Left hindlimb (tissue), 1 donor: ENCODE measurements at regions not wholly inside any gene's neighbourhood (a gene's known extent, or its start where the extent isn't known, plus 50 kb on each side); places are given as distances from the start of the nearest gene placed in this dataset.
"Not testable (repeated sequence)": the region's sequence is repeated elsewhere in the genome, so short reads cannot be mapped to it uniquely, and the experiment has no call there.

Experiments
- DNase-seq: peaks from one replicate; pipeline ENCODE4 v3.0.0-alpha.2; 2018

DNA sequence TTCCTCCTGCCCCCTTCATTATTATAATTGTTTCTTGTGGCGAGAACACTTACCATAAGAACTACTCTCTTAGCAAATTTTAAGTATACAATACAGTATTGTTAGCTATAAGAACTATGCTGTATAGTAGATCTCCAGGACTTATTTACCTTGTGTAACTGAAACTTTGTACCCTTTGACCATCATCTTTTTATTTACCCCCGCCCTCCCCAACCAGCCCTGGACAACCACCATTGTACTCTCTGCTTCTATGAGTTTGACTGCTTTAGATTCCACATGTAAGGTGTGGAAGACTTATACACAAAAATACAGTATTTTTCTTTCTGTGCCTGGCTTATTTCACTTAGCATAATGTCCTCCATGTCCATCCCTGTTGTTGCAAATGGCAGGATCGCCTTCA lies 161.1 kb downstream of the PHF8 start:
- no peak for DNase-seq

DNA sequence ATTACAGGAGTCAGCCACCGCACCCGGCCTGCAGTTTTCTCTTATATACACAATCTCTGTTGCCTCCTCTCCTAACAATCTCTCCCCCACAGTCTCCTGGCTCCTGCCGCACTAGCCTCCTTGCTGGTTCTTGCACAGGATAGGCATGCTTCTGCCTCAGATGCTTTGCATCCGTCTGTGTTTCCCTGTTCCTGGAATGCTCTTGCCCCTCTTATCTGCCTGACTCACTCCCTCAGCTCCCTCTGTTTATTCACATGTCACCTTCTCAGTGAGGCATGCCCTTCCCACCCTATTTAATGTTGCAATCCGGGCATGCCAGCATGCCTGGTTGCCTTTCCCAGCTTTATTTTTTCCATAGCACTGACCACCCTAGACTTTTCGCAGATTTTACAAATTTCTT lies 161.9 kb downstream of the PHF8 start:
- no peak for DNase-seq

DNA sequence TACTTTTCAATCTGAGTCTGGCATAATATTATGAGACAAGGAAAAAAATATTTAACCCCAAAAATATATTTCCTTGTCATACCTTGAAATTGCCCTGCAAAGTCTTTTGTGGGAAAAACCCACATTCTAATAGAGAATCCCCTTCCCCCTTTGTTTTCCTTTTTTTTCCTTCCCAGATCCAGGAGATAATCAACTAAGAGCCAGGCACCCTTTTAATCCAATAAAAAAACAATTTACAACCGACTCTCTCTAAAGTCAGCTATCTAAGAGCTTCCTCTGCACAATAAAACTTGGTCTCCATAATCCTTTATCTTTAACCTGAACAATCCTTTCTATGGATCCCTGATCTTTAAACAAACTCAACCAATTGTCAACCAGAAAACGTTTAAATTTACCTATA lies 163.5 kb downstream of the PHF8 start:
- DNase-seq = not testable (repeated sequence)

DNA sequence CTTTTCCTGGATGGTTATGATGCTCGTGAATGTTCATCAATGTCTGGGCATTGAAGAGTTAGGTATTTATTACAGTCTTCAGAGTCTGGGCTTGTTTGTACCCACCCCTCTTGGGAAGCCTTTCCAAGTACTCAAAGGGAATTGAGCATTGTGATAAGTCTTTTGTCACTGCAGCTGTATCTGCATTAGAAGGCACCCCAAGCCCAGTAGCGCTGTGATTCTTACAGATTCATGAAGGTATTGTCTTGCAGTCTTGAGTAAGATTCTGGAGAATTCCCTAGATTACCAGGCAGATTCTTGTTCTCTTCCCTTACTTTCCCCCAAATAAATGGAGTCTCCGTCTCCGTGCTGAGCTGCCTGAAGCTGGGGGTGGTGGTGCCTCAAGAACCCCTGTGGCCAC lies 173.4 kb upstream of the HUWE1 start:
- no peak for DNase-seq

DNA sequence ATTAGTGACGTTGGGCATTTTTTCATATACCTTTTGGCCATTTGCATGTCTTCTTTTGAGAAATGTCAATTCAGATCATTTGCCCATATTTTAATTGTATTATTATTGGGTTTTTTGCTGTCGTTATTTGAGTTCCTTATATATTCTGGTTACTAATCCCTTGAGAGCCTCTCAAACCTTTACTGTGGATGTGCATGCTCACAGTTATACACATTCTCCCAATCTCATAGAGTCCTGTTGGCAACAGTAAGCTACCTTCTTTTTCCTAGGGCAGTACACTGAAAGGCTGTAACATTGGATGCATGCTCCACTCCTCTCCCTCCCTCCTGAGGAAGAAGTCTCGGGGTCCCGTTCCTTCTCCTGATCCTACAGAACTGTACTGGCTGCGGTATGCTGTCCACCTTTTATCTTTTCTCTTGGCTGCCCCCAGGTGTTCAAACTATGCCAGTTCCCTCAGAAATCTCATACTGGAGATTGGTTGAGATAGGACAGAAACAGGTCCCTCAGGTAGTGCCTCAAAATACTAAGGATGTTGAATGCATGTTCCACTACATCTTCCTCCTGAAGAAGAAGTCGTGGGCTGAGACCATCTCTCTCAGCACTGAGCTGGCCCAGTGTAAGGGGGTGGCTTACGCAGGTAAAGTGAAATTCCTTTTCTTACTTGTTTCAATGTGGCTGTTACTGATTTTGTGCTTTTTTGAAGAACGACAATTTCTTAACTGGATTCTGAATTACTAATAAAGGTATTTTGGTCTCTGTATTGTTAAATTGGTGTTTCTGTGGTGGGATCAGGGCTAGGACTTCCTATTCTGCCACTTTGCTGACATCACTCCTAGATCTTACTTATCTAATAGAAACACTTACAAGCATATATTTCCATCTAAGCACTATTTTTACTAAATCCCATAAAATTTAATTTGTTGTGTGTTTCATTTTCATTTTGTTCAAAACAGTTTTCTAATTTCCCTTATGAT lies 145.4 kb upstream of the HUWE1 start:
- DNase-seq = no peak

DNA sequence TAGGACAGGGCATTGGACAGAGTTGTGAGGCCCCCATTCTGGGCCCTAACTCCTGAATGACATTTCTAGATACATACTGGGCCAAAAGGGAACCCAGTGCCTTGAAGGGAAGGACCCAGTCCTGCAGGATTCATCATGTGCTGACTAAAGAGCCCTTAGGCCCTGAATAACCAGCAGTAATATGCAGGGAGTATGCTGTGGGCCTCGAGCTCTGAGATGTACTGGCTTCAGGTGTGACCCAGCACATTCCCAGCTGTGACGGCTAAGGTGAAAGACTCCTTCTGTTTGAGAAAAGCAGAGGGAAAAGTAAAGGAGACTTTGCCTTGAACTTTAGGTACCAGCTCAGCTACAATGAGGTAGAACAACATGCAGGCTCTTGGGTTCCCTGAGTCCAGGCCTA lies 138.2 kb upstream of the HUWE1 start:
- no peak for DNase-seq

DNA sequence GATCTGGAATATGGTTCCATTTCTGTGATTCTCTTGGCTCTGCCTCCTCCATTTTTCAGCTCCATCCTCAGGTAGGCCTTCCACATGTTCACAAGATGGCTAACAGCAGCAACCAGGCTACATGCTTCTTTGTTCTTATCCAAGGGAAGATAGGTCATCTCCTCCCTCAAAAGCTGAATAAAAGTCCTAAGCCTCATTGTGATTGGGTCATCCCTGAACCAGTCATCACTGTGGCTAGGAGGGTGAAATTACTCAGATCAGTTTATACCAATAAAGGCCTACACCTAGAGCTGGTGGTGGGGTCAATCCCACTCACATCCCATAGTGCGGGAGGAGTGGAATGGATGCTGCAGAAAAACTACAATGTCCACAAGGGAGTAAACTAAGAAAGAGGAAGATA lies 131.6 kb upstream of the HUWE1 start:
- not testable (repeated sequence) for DNase-seq

DNA sequence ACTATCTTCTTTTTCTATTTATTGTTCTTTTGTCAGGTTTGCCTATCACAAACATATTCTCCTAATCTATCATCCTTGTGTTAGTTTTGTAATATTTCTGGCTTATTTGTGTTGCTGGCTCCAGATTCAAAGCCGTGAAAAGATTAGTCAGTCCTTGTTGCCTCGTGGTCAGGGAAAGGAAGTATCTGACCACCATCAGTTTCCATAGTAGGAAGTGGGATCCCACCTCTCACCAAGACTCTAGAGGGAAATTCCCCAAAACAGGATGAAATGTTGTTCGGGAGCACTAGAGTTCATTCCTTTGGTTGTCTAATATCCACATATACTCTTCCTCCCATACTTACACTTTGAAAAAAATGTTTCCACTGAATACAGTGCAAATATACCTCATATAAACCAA lies 131.0 kb upstream of the HUWE1 start:
- DNase-seq = no peak

DNA sequence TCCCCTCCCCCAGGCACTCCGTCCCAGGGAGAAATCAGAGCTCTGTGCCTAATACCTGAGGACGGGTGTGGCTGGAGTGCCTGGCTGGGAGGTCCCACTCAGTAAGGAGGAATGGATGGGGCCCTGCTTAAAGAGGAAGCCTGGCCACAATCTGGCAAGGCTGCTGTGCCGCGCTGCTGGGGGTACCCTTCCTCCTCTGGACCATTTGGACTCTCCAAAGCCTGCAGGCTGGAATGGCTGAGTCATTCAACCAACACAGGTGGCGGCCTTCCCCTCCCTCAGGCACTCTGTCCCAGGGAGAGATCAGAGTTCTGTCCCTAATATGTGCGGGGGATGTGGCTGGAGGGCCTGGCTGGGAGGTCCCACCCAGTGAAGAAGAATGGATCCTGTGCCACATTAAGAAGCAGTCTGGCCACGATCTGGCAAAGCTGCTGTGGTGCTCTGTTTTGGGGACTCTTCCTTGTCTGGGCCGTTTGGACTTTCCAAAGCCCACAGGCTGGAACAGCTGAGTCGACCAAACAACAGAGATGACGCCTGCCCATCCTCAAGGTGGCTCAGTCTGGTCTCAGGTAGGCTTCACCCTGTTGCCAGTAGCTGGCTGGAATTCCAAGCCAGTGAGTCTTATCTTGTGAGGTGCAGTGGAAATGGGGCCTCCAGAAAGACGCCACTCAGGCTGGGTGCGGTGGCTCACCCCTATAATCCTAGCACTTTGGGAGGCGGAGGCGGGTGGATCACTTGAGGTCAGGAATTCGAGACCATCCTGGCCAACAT lies 127.3 kb upstream of the HUWE1 start:
- no peak for DNase-seq

DNA sequence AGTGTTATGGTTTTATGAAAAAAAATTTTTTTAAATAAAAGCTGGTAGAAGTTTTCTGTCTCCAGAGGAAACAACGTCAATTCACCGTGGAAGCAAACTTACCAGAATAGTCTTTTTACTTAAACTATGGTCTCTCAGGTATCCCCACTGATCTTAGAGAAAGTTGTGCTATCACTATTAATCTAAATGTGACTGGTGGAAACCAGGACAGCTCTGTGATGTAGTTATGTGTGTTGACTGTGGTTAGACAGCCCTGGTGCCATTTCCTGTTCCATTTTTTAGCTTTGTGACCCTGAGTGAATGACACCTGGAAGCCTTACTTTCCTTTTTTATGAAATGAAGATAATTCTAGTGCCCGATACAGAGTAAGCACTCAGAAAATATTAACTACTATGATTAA lies 111.8 kb upstream of the HUWE1 start:
- no peak for DNase-seq

DNA sequence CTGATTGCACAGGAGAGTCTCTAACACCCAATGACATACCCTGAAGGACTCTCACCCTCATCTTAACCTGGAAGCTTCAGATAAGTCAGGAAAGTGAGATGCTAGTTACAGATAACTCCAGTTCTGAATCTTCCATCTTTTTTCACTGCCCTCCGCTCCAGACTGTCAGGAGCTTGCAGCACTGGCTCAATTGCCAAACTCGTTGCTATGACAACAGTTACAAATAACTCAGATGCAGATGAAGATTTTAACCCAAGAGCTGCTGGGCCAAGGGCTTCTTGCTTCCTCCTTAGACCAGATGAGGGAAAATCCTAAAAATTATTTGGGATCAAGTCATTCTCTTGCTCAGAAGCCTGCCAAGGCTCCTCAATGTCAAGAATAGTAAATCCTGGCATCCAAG lies 109.1 kb upstream of the HUWE1 start:
- DNase-seq = peak; percentile 25

DNA sequence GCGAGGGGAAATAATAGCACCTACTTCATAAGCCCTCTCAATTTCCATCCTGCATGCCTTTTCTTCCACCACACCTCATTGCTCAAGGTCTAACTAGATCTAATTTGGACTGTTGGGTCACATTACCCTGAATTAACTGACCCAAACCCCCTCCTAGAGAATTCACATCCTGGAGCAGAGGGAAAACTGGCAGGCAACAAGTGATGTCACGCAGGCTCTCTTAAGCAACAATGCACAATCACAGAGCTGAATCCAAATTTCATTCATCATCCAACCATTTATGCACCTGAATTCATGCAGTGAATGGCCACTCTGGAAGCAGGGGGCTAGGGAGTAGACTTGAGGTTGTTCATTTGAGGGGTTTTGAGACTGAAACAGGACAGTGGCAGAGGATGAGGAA lies 107.7 kb upstream of the HUWE1 start:
- no peak for DNase-seq

DNA sequence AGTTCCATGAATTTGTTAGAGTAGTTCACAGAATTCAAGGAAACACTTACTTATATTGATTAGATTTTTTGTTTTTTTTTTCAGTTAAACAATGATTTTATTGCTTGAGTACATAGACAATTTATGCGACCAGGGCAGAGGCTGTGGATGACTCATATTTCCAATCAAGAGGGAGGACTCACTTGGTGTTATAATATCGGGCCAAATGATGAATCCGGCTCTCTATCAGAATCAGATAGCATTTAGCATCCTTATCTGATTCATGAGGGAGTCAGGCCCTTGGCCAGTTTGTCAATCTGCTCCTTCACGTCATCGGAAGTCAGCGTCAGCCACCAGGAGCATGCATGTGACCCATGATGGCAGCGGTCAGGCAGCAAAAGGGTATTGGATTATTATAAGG lies 82.3 kb upstream of the HUWE1 start:
- no peak for DNase-seq

DNA sequence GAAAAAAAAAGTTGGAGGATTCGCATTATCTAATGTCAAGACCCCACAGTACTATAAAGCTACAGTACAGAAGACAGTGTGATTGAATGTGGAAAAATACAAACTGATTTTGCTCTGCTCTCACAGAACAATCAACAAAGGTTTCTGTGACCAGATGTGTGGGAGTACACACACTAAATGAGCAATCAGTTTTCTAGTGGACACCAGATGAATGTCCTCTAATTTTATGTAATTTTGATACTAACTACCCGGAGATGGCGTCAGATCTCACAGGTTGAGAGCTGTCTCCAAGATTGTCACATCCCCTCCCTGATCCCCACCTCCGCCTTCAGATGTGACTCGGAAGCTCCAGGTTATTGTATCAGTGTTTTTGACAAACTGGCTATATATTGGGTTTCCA lies 81.9 kb upstream of the HUWE1 start:
- DNase-seq = no peak

DNA sequence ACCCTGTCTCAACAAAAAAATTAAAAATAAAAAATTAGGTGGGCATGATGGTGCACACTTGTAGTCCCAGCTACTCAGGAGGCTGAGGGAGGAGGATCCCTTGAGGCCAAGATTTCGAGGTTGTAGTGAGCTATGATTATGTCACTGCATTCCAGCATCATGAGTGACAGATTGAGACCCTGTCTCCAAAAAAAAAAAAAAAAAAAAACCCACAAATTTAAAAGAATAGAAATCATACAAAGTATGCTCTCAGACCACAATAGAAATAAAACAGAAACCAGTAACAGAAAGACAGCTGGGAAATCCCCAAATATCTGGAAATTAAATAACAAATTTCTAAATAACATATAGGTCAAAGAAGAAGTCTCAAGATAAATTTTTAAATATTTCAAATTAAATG lies 81.0 kb upstream of the HUWE1 start:
- no peak for DNase-seq

DNA sequence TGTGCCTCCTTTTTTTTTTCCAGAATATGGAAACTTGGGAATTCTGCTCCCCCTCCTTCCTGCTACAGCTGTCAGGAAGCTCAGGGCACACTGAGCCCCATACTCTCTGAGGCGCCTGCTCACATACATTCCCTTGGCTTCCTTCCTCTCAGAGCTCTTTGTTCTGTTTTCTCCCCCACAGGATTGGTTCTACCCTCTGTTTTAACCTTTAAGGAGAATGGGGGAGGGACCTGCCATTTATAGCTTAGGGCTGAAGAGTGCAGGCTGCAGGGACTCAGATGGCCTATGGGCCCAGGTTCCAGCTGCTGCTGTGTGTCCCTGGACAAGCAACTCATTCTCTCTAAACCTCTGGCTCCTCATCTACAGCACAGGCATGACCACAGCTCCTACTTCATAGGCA lies 70.7 kb upstream of the HUWE1 start:
- not testable (repeated sequence) for DNase-seq

DNA sequence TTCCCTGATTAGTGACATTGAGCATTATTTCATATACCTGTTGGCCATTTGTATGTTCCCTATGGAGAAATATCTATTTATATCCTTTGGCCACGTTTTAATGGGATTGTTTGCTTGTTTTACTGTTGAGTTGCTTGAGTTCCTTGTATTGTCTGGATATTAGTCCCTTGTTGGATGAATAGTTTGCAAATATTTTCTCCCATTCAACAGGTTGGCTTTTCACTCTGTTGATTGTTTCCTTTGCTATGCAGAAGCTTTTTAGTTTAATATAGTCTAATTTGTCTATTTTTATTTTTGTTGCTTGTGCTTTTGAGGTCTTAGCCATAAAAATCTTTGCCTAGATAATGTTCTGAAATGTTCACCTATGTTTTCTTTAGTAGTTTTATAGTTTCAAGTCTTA lies 60.2 kb upstream of the HUWE1 start:
- DNase-seq = no peak

DNA sequence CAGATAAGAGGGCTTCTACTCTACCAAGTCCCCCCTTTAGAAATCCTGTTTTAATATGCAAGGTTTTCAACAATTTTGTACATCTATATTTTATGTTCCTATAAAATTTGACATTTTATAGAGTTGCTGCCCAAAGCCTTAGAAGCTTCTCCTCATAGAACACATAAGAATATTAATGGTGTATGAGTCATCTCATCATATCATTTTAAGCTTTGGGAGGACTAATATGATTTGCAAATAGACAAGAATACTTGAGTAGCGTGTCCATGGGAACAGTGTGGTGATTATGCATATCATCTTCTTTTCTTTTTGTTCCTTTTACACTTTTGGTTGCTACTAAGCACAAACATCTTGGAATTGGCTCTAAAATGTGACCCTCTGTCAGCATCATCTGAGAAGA lies 56.7 kb upstream of the HUWE1 start:
- no peak for DNase-seq

DNA sequence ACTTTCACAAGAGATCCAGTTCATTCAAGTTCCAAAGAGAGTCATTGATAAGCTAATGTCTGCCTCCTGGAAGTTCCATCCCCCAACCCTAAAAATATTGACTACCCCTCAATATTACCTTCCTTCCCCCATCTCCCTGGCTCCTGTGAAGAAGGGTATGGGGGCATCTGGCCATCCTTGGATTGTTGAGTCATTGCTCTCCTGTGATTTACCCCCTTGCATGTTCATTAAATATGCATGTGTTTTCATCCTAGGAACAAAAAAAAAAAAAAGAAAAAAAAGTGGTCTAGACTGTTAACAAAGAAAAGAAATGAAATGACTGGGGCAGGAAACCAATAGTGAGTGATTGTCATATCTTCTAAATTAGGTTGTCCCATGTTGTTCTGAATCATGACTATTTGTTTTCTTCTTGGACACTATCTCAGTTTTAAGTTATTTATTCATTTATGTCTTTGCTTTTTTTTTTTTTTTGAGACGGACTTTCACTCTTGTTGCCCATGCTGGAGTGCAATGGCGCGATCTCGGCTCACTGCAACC lies 51.9 kb upstream of the HUWE1 start:
- DNase-seq = no peak
